Stimulated activated CD8-positive, alpha-beta memory T cell treated with anti-CD3 and anti-CD28 coated beads, Interleukin-12 subunit alpha, Interleukin-12 subunit beta, amount 100 ng/mL, for 1 hour (primary cell): ENCODE measurements at regions not wholly inside any gene's neighbourhood (a gene's known extent, or its start where the extent isn't known, plus 50 kb on each side); places are given as distances from the start of the nearest gene placed in this dataset.
"Not testable (repeated sequence)": the region's sequence is repeated elsewhere in the genome, so short reads cannot be mapped to it uniquely, and the experiment has no call there.

Experiments
- DNase-seq: peaks from one replicate; pipeline ENCODE4 v3.0.0-alpha.2; 2020; ENCODE audit warnings: low read depth

- no peak for DNase-seq
Observed at GRCh38 chr13:22893777-22894176, 287.0 kb upstream of the SGCG start.

DNA sequence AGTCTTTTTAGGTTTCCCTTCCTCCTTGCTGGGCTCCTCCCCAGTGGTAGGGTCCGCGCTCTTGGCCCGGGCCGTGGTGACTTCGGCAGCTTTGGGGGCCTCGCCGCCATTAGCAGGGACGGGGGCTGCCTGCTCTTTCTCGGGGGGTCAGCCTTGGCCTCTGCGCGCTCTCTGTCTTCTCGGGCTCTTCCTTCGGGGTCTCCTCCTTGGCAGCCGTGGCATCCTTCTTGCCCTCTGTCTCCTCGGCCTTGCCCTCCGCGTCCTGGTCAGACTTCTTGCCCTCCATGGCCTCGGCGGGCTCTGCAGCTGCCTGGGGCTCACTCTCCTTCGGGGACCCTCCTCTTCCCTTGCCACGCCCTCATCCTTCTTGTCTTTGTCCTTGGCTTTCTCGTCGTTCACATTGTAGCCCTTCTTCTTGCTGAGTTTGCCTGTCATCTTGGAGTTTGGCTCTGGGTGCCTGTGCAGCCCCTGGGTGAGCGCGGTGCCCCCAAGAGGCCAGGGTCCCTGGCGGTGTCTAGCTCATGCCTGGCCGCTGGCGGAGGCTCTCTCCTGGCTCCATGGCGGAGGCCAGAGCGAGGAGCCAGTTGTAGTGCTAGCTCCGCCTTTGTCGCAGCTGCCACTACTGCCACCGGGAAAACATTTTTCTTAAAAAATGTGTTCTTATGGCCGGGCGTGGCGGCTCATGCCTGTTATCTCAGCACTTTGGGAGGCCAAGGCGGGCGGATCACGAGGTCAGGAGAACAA lies 283.0 kb upstream of the SGCG start:
- DNase-seq: no peak

DNA sequence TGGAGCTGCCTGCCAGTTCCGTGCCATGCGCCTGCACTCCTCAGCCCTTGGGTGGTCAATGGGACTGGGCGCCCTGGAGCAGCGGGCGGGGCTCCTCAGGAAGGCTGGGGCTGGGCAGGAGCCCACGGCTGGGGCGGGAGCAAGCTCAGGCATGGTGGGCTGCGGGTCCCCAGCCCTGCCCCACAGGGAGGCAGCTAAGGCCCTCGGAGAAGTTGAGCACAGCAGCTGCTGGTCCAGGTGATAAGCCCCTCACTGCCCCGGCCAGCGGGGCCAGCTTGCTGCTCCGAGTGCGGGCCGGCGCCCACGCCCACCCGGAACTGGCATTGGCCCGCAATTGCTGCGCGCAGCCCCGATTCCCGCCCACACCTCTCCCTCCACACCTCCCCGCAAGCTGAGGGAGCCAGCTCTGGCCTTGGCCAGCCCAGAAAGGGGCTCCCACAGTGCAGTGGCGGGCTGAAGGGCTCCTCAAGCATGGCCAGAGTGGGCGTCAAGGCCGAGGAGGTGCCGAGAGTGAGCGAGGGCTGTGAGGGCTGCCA lies 280.3 kb upstream of the SGCG start:
- DNase-seq: not testable (repeated sequence)

GRCh38 chr13:22903301-22903700 lies 277.5 kb upstream of the SGCG start:
- DNase-seq: no peak

DNA sequence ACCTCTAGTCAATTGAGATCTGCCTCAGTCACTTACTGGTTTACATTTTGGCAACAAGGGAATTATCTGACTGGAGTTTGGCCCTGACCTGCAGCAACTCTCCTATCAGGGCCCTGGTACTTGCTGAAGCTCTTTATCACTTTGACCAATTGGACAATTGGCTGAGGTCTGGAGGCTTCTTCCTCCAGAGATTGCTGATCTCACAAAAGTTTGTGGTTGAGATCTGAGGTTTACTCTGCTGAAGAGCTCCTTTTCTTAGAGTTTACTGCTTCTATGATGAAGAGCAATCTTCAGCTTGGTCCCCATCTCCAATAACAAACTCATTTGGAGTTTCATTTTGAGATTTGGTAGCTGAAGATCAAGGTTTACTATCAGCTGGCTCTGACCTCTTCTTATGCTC lies 276.9 kb upstream of the SGCG start:
- DNase-seq: no peak

GRCh38 chr13:22915442-22916082 lies 265.2 kb upstream of the SGCG start:
- DNase-seq: no peak

DNA sequence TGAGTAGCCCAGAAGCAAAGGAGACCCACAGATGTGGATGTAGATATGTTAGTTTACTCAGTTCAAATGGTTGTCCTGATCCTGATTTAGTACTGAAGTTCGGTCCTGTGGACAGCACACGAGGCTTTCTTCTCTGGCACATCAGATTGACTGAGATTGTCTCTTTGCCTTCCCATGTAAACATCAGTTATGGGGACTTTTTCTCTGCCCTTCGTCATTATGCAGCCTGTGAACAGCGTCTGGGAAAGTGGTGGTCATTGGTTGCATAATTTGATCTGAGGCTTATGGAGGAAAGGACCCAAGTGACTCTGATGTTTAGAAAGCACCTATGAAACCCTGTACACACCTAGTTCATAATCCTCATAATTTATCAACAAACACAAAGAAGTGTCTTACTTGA lies 264.5 kb upstream of the SGCG start:
- not testable (repeated sequence) for DNase-seq

GRCh38 chr13:22925881-22926747 lies 254.7 kb upstream of the SGCG start:
- DNase-seq: no peak

DNA sequence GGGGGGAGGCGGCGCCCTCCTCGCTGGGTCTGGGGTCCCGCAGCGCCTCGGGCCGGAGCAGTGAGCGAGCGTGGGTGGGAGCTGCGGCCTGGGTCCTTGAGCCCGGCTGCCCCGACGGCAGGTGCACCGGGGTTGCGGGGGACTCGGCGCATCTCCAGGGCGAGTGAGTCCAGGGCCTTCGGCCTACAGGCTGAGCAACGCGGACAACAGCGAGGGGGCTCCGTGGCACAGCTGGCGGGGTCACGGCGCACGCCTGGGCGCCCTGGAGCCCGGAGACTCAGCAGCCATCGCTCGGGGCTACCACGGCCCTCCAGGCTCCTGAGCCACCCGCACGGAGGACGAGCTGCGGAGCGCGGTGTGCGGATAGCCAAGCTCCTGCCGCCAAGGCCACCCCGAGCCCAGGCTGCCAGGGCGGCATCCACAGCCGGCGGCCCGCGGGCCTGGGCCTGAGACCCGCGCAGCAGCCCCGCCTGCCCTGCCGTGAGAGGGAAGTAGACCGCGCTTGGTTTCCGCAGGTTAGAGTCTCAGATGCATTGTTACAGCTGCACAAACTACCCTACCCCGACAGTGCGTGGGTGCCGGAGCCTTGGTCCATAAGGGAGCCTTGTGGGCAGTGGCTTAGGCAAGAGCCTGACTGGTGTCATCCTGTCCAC lies 253.9 kb upstream of the SGCG start:
- DNase-seq: no peak

GRCh38 chr13:22927845-22928244 lies 252.9 kb upstream of the SGCG start:
- DNase-seq: not testable (repeated sequence)

DNA sequence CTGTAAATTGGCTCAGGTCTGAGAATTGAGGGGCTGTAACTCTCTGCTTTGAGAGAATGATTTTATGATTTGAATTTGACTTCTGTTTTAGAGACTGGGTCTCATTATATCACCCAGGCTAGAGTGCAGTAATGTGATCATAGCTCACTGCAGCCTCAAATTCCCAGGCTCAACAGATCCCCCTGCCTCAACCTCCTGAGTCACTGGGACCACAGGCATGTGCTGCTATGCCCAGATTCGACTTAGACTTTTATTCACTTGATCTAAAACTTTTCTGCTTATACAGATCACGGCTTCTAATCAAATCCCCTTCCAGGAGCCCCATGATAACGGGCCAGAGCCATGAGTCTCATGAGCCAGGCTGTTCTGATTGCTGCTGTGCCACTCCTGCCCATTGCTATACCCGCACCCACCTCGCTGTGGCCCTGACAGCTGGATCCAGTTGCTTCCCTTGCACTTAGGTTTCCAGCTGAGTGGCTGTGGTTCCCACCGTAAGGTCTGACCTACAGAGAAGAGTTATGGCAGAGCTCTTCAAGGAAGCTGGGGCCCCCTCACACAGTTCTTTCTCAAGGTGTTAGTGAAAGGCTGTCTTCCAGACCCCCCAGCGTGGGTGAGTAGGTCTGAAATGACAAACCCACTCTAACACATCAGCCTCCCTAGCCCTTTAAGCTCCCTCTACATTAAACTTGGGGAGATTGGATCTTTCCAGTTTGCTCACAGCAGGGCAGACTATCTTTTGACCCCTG lies 251.2 kb upstream of the SGCG start:
- DNase-seq: no peak

- no peak for DNase-seq
Observed at GRCh38 chr13:22931576-22931975, 249.2 kb upstream of the SGCG start.

DNA sequence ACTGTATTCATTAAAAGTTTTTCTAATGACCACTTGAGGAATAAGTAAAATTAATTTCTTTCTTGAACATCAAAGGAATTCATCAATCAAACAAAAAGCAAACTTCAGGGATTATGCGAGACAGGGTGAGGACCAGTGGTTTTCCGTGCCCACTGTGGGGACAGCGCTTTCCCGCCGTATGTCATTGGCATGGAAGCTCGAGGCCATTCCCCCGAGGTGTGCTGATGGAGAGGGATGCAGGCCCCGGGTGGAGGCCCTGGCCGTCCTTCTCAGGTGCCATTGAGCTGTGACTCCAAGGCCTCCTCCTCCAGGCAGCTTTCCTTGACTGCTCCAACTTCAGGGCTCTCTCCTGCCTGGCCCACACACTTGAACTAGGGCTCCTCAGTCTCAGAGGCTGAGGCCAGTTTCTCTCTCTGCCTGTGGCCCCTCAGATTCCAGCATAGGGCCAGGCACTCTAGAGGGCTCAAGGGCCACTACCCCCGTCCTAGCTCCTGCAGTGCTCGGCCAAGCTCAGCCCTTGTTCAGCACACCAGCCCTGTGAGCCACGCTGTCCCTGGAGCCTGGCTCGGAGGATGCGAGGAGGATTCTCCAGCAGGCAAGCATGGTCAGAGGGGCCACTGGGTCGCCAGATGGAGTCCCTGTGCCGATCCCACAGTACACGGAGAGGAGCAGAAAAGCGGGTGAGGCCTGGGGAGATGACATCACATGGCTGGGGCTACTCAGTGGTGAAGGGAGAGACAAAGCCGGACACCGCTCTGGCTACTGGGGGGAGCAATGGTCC lies 248.0 kb upstream of the SGCG start:
- DNase-seq: not testable (repeated sequence)

DNA sequence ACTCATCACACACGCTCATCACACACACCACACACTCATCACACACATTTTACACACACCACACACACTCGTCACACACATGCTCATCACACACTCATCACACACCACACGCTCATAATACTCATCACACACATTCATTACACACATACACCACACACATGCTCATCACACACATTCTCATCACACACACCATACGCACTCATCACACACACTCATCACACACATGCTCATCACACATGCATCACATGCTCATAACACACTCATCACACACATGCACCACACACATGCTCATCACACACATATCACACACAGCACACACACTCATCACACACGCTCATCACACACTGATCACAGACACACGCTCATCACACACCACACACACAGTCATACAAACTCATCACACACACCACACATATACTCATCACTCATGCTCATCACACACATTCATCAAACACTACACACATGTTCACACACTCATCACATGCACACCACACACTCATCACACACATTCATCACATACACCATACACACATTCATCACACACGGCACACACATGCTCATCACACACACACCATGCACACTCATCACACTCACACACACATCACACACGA lies 247.1 kb upstream of the SGCG start:
- no peak for DNase-seq

DNA sequence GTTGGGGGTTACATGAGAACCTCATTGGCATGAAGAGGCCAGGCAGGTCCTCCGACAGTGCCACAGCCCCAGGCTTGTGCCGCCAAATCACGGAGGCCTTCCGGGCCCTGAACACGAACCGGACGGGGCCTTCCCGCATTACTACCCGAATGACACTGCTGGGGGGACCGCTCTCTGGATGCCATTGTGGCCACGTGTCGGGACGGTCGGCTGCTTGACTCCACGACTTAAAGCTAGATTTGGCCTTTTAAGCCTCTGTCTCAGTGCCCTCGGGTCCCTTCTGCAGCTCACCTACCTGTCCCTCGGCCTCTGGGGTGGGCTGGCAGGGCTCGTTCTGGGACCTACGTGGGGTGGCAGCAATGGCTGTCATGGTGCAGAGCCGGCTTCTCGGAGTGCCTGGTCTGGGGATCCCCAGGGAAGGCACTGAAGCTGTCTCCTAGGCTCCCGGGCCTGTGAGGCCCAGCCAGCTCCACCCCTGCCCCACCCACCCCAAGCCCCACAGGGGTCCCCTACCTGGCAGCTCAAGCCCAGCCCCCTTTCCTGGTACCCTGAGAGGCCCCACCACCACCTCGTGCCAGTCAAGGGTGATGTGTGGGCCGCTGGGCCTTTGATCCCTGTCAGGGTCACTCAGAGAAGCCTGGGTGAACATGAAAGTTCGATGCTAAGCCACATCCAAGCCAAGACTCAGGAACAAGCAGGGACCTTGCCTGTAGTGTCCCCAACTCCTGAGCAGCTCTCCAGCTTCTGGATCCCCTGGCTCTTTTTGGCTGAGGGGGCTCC lies 245.8 kb upstream of the SGCG start:
- no peak for DNase-seq

GRCh38 chr13:22936228-22936627 lies 244.6 kb upstream of the SGCG start:
- no peak for DNase-seq

DNA sequence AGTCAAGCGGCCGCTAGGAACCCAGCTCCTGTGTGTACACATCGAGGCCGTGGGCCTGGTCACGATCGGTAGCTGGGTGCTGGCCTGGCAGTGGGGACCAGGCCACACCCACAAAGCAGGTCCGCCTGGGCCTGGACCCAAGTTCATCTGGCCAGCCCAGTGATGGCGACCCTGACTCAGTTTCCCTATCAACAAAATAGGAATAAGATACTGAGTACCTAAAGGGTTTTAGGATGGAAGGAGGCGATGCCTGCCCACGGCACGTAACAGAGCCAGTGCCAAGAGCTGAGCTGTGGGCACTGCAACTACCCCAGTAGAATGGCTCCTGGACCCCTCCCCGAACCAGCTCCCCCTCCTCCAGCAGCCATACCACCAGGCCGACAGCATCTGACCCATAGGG lies 243.5 kb upstream of the SGCG start:
- no peak for DNase-seq

DNA sequence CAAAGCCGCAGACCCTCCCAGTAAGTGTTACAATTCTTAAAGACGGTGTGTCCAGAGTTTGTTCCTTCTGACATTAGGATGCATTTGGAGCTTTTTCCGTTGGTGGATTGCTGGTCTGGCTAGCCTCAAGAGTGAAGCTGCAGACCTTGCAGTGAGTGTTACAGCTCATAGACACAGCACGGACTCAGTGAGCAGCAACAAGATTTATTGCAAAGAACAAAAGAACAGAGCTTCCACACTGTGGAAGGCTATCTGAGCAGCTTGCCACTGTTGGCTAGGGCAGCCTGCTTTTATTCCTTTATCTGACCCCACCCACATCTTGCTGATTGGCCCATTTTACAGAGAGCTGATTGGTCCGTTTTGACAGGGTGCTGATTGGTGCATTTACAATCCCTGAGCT lies 242.8 kb upstream of the SGCG start:
- no peak for DNase-seq

DNA sequence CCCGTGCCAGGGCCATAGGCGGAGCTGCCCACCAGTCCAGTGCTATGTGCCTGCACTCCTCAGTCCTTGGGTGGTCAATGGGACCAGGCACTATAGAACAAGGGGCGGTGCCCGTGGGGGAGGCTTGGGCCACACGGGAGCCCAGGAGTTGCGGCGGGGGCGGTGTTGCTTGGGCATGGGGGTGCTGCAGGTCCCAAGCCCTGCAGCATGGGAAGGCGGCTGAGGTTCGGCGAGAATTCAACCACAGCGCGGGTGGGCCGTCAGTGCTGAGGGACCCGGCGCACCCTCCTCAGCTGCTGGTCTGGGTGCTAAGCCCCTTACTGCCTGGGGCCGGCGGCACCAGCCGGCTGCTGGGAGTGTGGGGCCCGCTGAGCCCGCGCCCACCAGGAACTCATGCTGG lies 242.2 kb upstream of the SGCG start:
- no peak for DNase-seq
